GM21515 (cell line): ENCODE measurements at regions not wholly inside any gene's neighbourhood (a gene's known extent, or its start where the extent isn't known, plus 50 kb on each side); places are given as distances from the start of the nearest gene placed in this dataset.

Experiments used
- ATAC-seq: cut with Tn5 transposase; IDR thresholded peaks from one replicate; pipeline ENCODE4 v1.9.1; 2021; ENCODE audit not compliant: unreplicated experiment

DNA sequence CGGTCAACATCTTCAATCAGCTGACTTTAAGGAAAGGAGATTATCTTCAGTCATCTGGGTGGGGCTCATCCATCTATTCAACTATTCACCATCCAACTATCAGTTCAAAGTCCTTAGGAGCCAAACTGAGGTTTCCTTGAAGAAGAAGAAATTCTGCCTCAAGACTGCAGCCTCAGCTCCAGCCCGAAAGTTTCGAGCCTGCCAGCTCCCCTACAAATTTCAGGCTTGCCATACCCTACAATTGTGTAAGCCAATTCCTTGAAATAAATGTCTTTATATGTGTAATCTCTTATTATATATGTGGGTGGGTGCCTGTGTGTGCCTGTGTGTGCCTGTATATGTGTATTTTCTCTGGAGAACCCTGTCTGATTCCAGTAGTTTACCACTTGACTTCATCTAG, 447.8 kb downstream of the INHBA start:
- ATAC-seq: no peak

DNA sequence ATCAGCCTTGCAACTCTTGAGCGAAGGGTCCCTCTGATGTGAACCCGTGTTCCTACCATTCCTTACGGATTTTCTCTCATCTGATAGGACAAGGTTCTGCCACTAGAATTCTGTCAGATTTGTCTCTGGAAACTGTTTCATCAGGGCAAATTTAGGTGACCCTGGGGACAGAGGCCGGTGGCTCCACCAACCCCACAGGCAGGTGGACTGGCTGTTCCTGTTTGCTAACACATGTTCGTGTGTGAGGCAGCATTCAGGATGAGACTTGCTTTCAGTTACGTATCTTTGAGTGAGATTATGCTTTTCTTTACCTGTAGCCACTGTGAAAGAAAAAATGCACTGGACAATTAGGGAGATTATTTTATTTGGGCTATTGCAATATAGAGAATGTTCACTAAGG, 449.9 kb downstream of the INHBA start:
- no peak for ATAC-seq

DNA sequence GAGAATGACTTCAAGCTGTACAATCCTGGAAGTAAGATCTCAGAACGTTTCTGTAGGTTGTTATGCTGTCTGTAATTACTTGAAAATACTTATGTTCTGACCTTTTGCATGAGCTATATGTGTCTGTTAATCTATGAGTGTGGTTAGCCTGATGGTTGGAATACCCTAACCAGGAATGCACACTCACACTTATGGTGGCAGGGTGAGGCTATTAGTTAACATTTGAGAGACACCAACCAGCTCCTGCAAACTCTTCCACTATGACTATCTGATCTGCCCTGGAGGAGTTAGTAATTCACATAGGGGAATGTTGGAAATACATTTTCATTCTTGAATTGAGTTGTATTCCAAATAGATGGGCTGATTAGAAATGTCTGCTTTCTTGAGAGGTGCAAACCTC, 450.3 kb downstream of the INHBA start:
- ATAC-seq: no peak

DNA sequence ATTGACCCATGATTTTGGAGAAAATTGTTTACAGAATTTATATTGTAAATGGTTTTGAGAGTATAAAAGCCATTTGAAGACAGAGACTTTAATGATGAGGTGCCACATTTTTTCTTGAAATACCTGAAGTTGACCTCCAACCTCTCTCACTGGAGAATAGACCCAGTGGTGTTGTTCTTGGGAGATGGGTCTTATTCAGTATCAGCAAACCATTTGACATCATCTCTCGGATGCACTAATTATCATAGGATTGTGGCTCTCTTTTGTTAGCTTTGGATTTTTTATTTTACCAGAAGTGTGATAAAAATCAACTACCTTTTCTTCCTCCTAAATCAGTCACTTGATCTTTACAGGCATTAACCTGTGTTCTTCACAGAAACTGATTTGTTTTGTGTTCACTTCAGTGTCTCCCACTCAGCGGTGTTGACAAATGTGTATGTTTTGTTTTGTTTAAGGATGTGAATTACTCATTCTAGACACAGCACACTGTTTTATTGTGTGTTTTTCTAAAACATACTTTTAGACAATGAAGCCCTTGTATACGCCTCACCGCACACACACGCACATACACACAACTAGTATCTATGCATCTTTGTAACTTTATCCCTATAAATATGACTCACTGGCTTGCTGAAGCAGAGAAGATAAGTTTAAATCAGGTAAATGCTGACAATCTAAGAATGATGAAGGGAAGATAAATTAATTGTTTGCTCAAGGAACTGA, 455.6 kb downstream of the INHBA start:
- ATAC-seq: no peak

DNA sequence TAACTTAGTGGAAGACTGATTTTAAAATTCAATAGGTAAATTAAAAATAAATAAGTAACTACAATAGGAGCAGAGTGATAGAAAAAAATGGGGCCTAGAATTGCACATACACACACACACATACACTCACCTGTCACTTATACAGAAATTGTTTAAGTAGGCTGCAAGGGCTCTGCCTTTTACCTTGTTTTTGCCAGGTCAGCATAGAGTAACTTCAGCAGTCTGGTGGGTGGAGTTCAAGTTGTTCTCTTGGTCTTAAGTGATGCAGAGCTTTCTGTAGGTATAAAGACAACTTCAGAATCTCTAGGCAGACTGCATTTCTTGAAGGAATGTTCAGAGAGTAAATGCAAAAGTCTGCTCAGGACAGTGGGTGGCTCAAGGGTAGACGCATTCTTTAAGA, 457.0 kb downstream of the INHBA start:
- no peak for ATAC-seq

DNA sequence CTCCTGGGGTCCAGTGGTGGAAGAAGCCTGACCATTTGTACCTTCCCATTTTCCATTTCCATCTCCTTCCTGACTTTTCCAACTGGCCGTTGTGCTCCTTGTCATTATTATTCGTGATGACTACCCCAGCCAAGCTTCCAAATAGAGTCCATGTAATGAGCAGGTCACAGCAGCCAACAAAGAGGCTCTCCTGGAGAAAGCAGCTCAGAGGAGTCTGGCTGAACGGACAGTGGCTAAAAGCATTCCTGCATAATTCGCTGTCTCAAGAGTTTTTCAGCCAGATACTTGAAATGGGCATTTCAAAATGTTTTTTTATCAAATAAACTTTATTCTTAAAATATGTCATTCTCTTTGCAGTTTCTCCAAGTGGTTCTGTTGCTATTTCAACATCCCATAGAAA, 458.6 kb downstream of the INHBA start:
- no peak for ATAC-seq

DNA sequence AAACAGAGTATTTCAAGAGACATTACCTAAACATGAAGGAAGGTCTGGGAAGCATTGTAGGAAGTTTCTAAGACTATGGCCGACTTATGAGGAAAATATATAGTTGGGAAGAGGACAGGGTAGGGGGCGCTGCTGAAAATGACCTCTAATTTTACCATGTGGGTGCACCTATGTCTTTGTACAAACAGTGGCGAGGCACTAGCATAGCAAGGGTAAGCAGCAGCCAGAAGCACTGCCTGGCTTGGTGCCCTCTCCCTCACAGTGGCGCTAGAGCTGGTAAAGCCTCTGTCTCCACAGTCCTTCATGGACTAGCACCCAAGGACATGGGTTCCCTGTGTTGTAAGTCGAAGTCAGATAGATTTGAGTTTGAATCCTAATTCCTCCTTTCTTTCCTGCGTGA, 461.2 kb downstream of the INHBA start:
- ATAC-seq: no peak

DNA sequence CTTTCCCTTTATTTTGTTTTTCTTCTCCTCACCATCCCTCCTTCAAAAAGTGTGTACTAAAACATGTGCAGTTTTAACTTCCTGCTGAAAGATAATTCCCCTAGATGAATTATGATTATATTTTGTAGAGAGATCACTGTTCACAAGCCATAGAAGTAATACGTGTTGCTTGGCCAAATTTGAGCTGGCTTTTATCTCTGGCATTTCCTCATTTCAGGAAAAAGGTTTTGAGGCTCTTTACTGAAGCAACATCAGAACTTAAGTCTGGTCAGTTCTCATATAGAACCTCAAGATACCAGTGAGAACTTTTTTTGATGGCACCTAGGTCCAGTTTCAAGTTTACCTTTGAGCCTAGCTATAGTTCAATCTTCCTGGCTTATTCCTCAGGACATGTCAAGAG, 463.3 kb downstream of the INHBA start:
- ATAC-seq: no peak

DNA sequence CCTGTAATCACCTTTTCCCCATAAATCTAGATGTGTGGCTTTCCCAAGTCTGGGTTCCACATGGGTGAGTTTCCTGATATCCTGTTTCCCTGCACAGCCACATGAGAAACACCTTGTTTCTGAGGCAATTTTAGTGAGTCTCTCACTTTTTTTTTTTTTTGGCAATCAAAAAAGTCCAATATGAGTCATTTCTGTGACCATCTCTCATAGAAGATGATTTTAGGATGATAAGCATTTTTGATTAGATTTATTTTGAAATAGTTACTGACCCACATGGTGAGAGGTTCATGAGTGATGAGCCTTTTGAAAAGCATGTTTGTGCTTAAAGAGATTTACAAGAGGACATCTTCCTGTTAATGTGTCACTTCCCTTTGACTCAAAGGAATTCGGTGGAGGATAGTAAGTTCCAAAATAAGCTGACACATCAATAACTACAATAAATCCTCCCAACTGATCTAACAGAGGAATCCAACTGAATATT, 464.0 kb downstream of the INHBA start:
- no peak for ATAC-seq

DNA sequence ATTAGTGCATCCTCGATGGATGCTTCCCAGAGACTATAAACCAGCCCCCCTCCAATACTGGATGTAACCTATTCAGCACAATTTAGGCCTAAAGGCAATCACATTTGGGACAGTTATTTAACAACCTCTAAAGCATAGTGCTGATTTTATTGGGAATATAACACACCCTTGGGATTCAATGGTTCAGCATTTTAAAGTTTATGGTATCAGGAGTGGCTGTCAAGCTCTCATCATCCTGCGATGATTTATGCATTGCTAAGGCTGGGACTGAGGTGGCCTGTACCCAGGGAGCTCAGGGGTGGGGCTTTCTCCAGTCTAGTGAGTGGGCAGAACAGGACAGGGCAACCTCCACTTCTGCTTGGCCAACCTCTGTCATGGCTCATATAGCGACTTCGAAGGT, 464.9 kb downstream of the INHBA start:
- no peak for ATAC-seq

DNA sequence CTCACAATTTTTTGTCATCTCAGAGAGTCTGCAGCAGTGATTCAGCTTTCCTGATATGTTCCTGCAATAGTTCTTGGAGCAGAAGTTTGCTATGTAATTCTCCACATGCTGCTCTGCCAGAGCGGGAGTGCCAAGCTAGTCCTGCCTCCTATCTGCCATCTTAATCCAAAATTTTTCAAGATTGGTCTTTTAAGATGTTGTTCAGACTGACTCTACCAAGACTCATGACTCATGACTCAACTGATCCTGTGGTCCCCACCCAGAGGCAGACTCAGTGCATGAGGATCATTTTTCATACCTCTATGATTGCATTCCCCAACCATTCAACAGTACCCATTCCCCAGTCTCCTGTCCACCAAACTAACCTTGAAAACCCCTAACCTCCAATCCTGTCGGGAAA, 470.8 kb downstream of the INHBA start:
- no peak for ATAC-seq

DNA sequence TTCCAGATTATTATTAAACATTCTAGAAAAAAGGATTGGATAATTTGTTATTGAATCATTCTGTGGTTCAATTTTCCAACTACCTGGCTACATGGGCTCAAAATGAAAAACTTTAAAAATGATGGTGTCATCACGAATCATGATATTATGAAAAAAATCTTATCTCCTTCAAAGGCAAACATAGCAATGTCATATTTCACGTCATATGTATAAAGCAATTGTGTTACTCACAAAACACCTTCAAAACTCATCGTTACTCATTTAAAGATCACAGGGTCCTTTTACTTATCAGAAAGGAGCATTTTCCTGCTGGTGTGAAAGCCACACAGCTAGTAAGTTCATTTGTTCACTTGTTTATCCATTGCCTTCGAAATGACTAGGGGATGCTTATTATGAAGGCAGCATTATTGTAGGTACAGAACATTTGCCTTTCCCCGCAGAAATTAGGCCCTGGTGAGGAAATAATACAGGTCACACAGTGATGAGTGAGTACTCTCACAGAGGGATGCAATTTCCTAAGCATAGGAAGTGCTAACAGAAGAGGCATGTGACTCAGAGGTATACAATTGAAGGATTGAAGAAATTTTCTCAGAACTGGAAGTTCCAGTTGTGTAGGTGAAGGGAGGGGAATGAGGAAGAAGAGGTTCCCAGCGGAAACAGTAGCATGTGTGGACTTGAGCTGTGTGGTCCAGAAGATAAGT, 478.7 kb downstream of the INHBA start:
- no peak for ATAC-seq

DNA sequence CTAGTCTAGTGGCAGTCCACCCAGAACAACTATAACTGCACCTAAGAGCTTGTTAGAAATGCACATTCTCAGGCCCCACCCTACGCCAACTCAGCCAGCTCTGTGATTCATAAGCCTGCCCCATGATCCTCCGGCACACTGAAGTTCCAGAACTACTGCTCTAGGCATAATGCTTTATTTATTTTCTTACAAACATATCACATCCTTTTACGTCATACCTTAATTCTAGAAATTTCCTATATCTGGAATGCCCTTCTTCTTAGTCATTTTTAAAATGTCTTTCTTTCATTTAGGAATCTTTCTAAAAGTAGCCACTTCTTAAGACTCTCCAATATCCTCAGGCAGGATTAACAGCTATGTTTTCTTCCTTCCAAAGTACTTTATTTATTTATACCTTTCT, 480.1 kb downstream of the INHBA start:
- ATAC-seq: no peak

DNA sequence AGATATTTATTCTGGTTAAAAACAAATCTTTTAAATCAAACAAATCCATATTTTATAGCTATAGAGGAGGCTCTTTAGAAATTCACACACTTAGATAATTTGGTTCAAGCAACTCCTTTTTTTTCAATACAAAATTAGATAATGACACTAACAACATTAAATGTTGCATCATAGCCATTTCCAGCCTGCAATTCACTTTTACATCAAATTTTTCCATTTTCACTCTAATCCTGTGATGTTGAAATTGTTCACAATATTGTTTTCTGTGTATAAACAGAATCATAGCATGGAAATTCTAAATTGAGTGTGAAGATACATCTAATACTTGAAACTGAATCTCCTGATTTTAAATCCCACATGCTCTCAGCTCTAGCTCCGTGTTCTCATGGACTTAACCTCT, 482.6 kb downstream of the INHBA start:
- no peak for ATAC-seq

DNA sequence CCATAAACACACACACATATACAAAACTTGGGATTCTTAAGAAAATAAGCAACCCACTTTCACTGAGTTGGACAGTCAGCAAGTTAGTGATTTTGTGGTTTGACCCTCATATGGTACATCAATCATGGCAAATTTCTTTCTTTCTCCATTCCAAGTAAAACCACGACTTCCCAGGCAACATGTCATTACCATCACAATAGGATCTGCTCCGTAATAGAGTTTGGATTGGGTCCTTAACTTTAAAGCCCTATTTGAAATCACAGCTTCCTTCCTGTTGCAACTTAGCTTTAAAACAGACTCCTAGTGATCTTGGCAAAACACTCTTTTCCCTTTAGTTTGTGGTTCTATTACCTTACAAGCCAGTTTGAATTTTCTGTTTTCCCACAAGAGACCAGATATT, 483.6 kb downstream of the INHBA start:
- no peak for ATAC-seq

DNA sequence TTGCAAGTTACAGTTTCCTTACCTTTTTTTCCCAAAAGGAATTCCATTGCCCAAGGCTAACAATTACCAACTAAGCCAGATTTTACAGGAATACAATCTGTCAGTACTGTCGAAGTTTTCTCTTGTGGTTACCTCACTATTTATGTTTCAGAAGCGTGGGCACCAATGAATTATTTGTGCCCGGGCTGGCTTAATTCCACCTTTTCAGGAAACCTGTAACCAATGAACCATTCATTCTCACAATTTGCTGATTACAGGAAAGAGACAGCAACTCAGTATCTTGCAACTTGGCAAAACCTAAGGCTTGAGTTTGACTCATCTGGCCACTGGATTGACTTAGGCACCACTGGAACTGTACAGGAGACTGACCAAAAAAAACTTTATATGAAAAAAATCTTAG, 485.6 kb downstream of the INHBA start:
- ATAC-seq: no peak

DNA sequence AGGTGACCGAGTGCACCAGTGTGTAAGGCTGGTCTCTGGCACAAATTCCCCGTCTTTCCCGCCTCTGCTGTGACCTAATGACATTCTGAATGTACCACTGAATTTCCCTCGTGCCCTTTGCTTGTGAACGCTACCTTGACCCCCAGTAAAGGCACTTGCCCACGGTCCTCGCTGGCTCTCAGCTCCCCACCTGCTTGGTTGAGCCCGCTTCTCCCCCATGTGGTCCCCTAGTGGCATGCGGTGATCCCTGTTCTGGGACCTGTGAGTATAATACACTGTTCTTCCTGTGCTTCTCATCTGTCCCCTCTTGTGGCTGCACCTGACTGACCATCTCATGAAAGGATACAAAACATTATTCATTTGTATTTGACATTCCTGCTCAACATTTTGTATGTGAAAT, 495.7 kb downstream of the INHBA start:
- no peak for ATAC-seq

DNA sequence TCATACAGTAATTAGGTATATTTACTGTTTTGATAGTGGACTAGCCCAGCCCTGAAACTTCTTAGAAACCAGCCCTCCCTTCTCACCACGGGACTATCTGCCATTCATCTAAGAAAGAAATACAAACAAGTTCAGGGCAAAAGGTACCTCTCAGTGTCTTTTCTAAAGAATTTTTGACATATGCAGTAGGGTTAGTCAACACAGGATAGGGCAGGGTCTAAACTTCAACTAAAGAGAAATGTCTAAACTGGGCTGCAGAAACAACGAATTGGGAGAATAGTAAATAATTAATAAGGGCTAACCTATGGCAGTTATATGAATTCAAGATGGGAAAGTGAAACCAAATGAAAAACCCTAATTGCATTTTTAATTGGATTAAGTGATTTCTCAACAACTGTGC, 496.6 kb downstream of the INHBA start:
- no peak for ATAC-seq

DNA sequence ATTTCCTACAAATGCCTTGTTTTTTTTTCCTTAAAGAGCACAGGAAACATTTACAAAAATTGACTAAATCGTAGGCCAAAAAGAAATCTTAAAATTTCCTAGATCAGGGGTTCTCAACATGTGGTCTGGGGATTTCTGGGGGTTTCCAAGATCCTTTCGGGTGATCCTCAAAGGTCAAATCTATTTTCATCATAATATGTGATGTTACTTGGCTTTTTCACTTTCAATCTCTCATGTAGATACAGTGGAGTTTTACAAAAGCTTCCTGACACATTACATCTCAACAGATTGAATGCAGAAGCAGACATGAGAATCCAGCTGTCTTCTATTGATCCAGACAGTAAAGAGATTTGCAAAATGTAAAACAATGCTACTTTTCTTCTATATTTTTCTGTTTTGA, 497.3 kb downstream of the INHBA start:
- ATAC-seq: no peak

DNA sequence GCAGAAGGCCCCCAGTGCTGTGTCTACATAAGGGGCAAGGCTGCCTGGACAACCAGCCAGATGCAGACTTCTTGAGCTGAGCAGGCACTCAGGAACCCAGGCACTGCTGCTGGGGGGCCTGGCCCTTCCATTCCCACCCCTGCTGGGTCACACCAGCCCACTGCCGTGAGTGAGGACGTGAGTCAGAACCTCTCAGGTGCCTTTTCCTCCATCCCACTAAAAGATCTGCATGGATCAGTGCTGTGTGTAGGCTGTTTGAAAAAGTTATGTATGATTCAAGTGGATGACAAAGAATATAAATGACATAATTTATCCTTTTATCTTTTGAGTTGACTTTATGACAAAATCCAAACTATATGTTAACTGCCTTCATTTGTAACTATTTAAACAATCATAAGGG, 499.3 kb downstream of the INHBA start:
- ATAC-seq: no peak

DNA sequence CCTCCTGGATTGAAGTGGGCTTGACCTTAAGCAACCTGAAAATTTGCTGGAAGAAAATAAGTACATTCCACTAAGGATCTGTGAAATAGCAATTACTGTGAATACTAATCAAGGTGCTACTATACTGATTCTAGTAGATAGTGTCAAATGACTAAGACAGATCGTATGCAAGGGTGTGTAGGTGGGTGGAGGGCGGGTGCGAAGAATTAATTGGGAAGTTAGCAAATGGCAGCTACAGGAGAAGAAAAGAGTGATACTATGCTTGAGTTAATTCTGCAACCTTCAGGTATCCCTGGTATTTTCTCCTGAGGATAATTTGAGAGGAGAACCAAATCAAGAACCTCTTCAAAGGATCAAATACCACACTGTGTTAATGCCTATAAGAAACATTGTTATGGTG, 501.9 kb downstream of the INHBA start:
- ATAC-seq: no peak

DNA sequence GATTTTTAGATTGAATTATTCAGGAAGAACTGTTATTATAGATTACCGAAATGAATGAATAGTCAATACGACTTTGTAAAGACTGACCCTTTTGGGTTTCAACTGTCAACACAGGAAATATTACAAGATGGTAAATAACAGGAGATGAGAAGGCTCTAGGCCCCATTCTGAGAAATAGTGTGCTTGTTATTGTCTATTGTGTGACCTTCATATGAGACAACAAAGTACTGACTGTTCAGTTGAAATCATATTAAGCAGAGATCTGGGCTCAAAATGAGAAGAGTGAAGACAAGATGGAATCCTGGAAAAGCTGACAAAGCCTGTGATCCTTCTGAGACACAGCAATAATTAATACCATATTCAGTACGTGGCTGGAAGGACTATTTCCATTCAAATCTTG, 503.8 kb downstream of the INHBA start:
- ATAC-seq: no peak

DNA sequence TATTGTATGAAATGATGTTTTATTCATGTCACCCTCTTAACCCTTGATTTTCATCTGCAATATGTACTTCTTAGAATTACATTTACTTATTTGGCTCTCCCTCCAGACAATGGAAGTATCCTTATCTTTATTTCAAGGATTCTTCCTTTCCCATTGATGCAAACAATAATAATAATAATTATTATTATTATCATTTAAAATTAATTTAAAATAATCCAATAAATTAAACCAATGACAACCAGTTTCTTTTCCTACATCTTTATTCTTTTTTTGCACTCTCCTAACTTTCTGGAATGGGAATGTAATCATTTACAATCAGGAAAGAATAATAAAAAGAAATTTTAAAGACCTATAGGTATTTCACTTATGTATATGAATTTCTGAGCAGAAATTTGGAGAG, 504.4 kb downstream of the INHBA start:
- no peak for ATAC-seq
